HG03521 (cell line): ENCODE measurements at regions not wholly inside any gene's neighbourhood (a gene's known extent, or its start where the extent isn't known, plus 50 kb on each side); places are given as distances from the start of the nearest gene placed in this dataset.
A peak's percentile ranks its signal among the peaks of the same experiment; 100 is the strongest.

Experiments used
- ATAC-seq: cut with Tn5 transposase; IDR thresholded peaks from one replicate; pipeline ENCODE4 v1.9.1; 2021; ENCODE audit warnings: mild to moderate bottlenecking, moderate library complexity; ENCODE audit not compliant: unreplicated experiment

- no peak for ATAC-seq
Observed at GRCh38 chr13:76527041-76527440, 359.2 kb downstream of the KCTD12 start.

- peak; percentile 69 for ATAC-seq
Observed at GRCh38 chr13:76523740-76524340, 362.4 kb downstream of the KCTD12 start.

- ATAC-seq = no peak
Observed at GRCh38 chr13:76522083-76522755, 364.0 kb downstream of the KCTD12 start.

- ATAC-seq = no peak
Observed at GRCh38 chr13:76519685-76520084, 366.5 kb downstream of the KCTD12 start.

- no peak for ATAC-seq
Observed at GRCh38 chr13:76516586-76516985, 369.6 kb downstream of the KCTD12 start.

- ATAC-seq = no peak
Observed at GRCh38 chr13:76516013-76516412, 370.2 kb downstream of the KCTD12 start.

GRCh38 chr13:76512721-76513145, 373.5 kb downstream of the KCTD12 start:
- ATAC-seq = no peak

GRCh38 chr13:76505437-76505836, 380.8 kb downstream of the KCTD12 start:
- no peak for ATAC-seq

- ATAC-seq = no peak
Observed at GRCh38 chr13:76503766-76504165, 382.4 kb downstream of the KCTD12 start.

- ATAC-seq = no peak
Observed at GRCh38 chr13:76503291-76503690, 382.9 kb downstream of the KCTD12 start.

GRCh38 chr13:76500894-76501293, 385.3 kb downstream of the KCTD12 start:
- ATAC-seq = no peak

- no peak for ATAC-seq
Observed at GRCh38 chr13:76499891-76500290, 386.3 kb downstream of the KCTD12 start.

GRCh38 chr13:76489274-76489673, 396.9 kb downstream of the KCTD12 start:
- ATAC-seq = no peak

GRCh38 chr13:76481738-76482137, 404.5 kb downstream of the KCTD12 start:
- ATAC-seq = no peak

- no peak for ATAC-seq
Observed at GRCh38 chr13:76474966-76475365, 411.2 kb downstream of the KCTD12 start.

GRCh38 chr13:76474356-76474755, 411.8 kb downstream of the KCTD12 start:
- no peak for ATAC-seq

GRCh38 chr13:76473552-76474134, 412.6 kb downstream of the KCTD12 start:
- ATAC-seq = peak; percentile 99

GRCh38 chr13:76472916-76473315, 413.3 kb downstream of the KCTD12 start:
- ATAC-seq = no peak

GRCh38 chr13:76471486-76471885, 414.7 kb downstream of the KCTD12 start:
- no peak for ATAC-seq

- no peak for ATAC-seq
Observed at GRCh38 chr13:76470991-76471390, 415.2 kb downstream of the KCTD12 start.

- ATAC-seq = no peak
Observed at GRCh38 chr13:76466043-76466442, 420.2 kb downstream of the KCTD12 start.

GRCh38 chr13:76463314-76463713, 422.9 kb downstream of the KCTD12 start:
- ATAC-seq = no peak
